IPS DF 6.9 (cell line): ENCODE measurements at regions not wholly inside any gene's neighbourhood (a gene's known extent, or its start where the extent isn't known, plus 50 kb on each side); places are given as distances from the start of the nearest gene placed in this dataset.

Experiments used
- DNase-seq: peaks from one replicate; pipeline ENCODE4 v3.0.0-alpha.2; 2013; ENCODE audit warnings: low read depth, low spot score
- H3K27ac ChIP-seq: one replicate; pipeline ENCODE4 v1.5.1; 2013; ENCODE audit warnings: low read length, control low read depth
- H3K27me3 ChIP-seq: 2 replicates; pipeline ENCODE4 v1.6.1; 2013; ENCODE audit warnings: mild to moderate bottlenecking, low read length; ENCODE audit not compliant: control insufficient read depth, insufficient read depth
- H3K36me3 ChIP-seq: 2 replicates; pipeline ENCODE4 v1.6.1; 2013; ENCODE audit warnings: low read length; ENCODE audit not compliant: control insufficient read depth, insufficient read depth
- H3K4me1 ChIP-seq: 2 replicates; pipeline ENCODE4 v1.6.1; 2013; ENCODE audit warnings: low read length; ENCODE audit not compliant: control insufficient read depth, insufficient read depth
- H3K4me3 ChIP-seq: 2 replicates; pipeline ENCODE4 v1.5.1; 2013; ENCODE audit warnings: mild to moderate bottlenecking, low read length
- H3K9me3 ChIP-seq: 2 replicates; pipeline ENCODE4 v1.6.1; 2013; ENCODE audit warnings: low read length, inconsistent platforms; ENCODE audit not compliant: control insufficient read depth, insufficient read depth
- WGBS: extraction: QIAGEN DNeasy Blood & Tissue Kit; methylation state at CpG from one replicate; pipeline ENCODE4 v1.1.7; 2013; ENCODE audit warnings: mixed read lengths, missing lambda C conversion rate; ENCODE audit not compliant: insufficient read length, insufficient coverage; 5-methylcytosine and 5-hydroxymethylcytosine counted together

DNA sequence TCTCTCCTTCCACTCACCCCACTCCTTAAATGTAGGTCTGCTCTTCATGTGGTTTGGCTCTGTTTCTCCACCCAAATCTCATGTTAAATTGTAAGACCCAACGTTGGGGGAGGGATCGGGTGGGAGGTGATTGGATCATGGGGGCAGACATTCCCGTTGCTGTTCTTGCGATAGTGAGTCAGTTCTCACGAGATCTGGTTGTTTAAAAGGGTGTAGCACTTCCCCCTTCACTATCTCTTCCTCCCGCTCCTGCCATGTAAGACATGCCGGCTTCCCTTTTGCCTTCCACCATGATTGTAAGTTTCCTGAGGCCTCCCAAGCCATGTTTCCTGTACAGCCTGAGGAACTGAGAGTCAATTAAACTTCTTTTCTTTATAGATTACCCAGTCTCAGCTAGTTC lies 1044.5 kb upstream of the POU3F3 start:
- WGBS = no CpG with 5 or more reads among the region's 7 CpGs
- Histone ChIP-seq H3K27me3 (no peaks in the 10 kb centered on the region; the same call in 1 of the 2 replicates), H3K36me3 (no peaks in the 10 kb centered on the region), H3K27ac (no peak overlapping the region), H3K4me3 (no peak overlapping the region), H3K9me3 (no peaks in the 10 kb centered on the region), H3K4me1 (peaks cover 4% of the 10 kb centered on the region; the same call in 1 of the 2 replicates)
- DNase-seq = no peak

DNA sequence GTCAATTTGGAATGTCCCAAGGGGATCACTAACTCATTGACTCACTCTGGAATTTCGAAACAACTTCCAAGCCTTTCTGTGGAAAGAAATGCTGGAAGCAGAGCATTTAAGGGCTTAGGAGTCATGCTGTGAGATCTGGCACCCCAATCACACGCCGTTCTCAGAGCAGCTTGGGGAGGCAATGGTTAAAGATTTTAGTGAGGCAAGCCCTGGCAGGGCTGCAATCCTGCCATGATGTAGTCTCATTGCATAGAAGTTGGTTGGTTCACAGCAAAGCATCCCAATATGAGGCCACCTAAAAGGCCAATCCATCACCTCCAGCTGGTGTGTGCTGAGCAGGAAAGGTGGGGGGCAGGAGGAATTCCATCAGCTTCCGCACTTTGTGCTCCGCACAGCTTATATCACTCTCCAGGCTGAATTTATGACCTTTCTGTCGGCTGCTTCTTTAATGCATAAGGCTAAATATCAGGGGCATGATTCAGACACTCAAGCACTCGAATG lies 1043.9 kb upstream of the POU3F3 start:
- H3K27ac ChIP-seq = no peak overlapping the region
- no peaks in the 10 kb centered on the region; the same call in 1 of the 2 replicates for H3K27me3 ChIP-seq
- DNase-seq = no peak
- H3K36me3 ChIP-seq = no peaks in the 10 kb centered on the region
- no peak overlapping the region for H3K4me3 ChIP-seq
- no CpG with 5 or more reads among the region's 7 CpGs for WGBS
- peaks cover 4% of the 10 kb centered on the region; the same call in 1 of the 2 replicates for H3K4me1 ChIP-seq
- H3K9me3 ChIP-seq = no peaks in the 10 kb centered on the region

DNA sequence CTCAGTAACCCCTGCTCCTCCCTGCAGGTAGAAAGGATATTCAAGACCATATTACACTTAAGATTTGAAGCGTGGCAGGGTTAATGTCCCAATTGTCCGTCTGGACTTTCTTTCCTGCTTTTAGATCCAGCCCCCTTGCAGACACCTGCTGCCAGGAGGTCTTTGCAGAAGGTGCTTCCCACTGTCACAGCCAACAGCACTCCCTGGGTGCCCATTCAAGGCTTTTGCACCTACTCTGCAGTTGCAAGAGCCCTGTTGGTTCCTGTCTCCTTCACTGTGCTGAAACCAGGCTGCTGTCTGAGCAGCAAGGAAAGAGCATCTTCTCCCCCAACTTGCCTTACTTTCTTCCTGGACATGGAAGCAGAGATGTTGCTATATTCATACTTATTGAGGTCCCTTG lies 1043.0 kb upstream of the POU3F3 start:
- WGBS = no CpG with 5 or more reads among the region's 2 CpGs
- Histone ChIP-seq H3K27me3 (no peaks in the 10 kb centered on the region; the same call in 1 of the 2 replicates), H3K9me3 (no peaks in the 10 kb centered on the region), H3K4me3 (no peak overlapping the region), H3K36me3 (no peaks in the 10 kb centered on the region), H3K4me1 (peaks cover 4% of the 10 kb centered on the region; the same call in 1 of the 2 replicates), H3K27ac (no peak overlapping the region)
- no peak for DNase-seq

DNA sequence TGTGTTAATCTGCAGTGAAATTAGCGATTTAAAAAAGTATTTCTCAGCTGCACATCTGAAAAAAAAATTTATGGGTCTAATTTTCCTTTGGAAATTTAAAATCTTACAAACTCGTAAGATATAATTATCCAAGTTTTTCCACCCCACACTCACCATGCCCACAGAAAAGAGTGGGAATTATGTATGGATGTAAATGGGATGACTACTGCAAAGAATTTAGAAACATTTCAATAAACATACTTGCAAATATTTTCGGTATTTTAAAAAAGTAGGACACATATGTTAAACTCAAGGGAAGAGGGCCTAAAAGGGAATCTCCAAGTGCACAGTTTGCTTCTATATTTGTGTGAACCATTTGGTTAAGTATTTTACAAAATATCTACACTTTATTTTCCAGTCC lies 1039.9 kb upstream of the POU3F3 start:
- no CpG with 5 or more reads among the region's 3 CpGs for WGBS
- H3K4me3 ChIP-seq = no peak overlapping the region
- H3K27ac ChIP-seq = no peak overlapping the region
- no peaks in the 10 kb centered on the region for H3K36me3 ChIP-seq
- no peaks in the 10 kb centered on the region for H3K27me3 ChIP-seq
- H3K9me3 ChIP-seq = no peaks in the 10 kb centered on the region
- no peak for DNase-seq
- H3K4me1 ChIP-seq = peaks cover 6% of the 10 kb centered on the region; the same call in 1 of the 2 replicates

DNA sequence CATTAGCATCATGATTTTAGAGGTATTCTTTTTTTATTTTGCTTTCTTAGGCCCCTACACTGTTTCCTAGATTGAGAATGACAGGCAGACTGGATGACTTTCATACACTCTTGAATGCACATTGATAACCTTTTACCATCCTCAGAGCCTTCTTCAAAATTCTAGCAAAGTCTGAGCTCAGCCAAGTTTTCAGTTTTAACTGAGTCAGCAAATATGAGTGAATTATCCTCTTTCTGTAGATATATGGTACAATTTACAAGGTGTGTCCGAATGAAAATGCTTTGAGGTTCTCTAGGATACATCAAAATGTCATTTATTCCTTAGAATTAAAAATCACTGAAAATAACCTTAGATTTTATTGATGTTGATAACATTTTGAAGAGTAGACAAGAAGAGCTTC lies 1038.2 kb upstream of the POU3F3 start:
- WGBS = no CpG with 5 or more reads among the region's 1 CpG
- no peaks in the 10 kb centered on the region for H3K9me3 ChIP-seq
- DNase-seq = no peak

DNA sequence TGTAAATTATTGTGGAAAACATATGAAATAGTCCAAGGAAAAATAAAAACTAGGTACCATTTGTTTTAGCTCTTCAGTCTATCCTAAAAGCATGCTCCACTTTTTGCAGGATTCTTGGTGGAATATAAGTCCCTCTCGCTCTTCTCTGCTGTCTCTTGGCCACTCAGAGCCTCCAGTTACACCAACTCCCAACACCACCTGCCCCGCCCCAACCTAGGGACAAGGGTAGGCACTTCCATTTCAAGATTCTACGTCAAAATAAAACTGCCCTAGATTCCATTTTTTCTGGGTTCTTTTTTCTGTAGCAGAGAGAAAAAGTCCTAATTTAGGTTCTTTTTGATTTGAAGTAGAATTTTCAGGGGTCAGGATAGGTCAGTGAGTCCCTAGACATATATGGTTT lies 1036.2 kb upstream of the POU3F3 start:
- H3K4me1 ChIP-seq = peaks cover 2% of the 10 kb centered on the region; the same call in 1 of the 2 replicates
- no peak overlapping the region for H3K4me3 ChIP-seq
- no CpG with 5 or more reads among the region's 3 CpGs for WGBS
- DNase-seq = no peak
- no peak overlapping the region for H3K27ac ChIP-seq
- H3K9me3 ChIP-seq = no peaks in the 10 kb centered on the region
- H3K36me3 ChIP-seq = no peaks in the 10 kb centered on the region
- no peaks in the 10 kb centered on the region for H3K27me3 ChIP-seq

More for the DNA sequence above, 1038.2 kb upstream of the POU3F3 start:
- H3K4me1 ChIP-seq = peaks cover 3% of the 10 kb centered on the region; the same call in 1 of the 2 replicates
- H3K36me3 ChIP-seq = no peaks in the 10 kb centered on the region
- no peaks in the 10 kb centered on the region for H3K27me3 ChIP-seq
- H3K4me3 ChIP-seq = no peak overlapping the region
- no peak overlapping the region for H3K27ac ChIP-seq

DNA sequence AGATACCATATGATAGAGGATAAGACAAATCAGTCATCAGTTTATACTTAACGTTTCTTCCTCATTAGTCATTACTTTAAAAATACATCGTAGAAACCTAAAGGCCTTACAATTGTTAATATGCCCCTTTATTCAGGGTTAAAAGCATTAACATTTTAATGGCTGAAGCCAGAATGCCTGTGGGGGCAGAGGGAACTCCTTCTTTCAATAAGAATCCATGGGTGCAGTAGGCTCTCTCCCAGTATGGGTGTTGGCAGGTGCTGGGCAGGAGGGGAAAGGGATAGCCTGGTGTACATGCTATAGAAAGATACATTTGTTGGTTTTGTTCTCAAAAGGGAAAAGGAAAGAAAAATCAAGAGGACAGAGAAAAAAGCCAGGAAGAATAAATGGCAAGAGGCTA lies 1035.7 kb upstream of the POU3F3 start:
- Histone ChIP-seq H3K9me3 (no peaks in the 10 kb centered on the region), H3K27ac (no peak overlapping the region), H3K4me3 (no peak overlapping the region), H3K27me3 (no peaks in the 10 kb centered on the region), H3K4me1 (peaks cover 2% of the 10 kb centered on the region; the same call in 1 of the 2 replicates), H3K36me3 (no peaks in the 10 kb centered on the region)
- DNase-seq = no peak
- WGBS = no CpG with 5 or more reads among the region's 2 CpGs

DNA sequence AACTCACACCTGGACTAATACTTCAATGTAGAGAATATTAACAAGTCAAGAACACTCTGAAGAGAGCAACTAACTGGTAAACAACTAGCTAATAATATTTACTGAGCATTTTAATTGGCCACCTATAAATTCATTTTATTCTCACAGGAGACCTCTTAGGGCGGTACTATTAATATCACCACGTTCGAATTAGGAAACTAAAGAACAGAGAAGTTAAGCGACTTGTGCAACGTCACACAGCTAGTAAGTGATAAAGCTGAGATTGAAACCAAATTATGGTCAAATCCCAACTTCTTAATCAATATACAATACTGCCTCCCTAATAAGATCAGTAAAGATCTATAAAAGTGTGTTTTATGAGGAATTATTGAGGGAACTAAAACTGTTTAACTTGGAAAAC lies 1034.3 kb upstream of the POU3F3 start:
- Histone ChIP-seq H3K27me3 (no peaks in the 10 kb centered on the region), H3K9me3 (no peaks in the 10 kb centered on the region), H3K27ac (no peak overlapping the region), H3K4me1 (peaks cover 2% of the 10 kb centered on the region; the same call in 1 of the 2 replicates), H3K4me3 (no peak overlapping the region), H3K36me3 (no peaks in the 10 kb centered on the region)
- WGBS = no CpG with 5 or more reads among the region's 5 CpGs
- DNase-seq = no peak

DNA sequence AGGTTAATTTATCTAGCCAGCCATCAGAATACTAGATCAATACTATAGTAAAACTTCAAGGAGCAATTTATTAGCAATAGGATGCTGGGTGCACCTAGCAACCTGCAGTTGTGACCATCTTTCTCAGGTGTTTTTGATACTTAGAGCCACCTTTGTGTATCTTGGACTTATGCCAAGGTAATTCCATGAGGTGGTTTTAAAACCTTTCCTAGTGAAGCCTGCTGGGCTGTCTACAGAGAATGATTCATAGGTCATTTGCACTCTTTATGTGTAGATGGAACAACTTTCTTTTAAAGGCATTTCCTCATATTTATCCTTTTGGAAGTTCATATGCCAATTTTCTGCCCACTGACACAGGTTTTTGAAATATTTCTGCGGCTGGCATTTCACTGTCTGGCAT lies 1030.1 kb upstream of the POU3F3 start:
- Histone ChIP-seq H3K27me3 (no peaks in the 10 kb centered on the region), H3K4me1 (no peaks in the 10 kb centered on the region), H3K27ac (no peak overlapping the region), H3K36me3 (no peaks in the 10 kb centered on the region), H3K4me3 (no peak overlapping the region), H3K9me3 (no peaks in the 10 kb centered on the region)
- no peak for DNase-seq
- WGBS = no CpG with 5 or more reads among the region's 1 CpG

DNA sequence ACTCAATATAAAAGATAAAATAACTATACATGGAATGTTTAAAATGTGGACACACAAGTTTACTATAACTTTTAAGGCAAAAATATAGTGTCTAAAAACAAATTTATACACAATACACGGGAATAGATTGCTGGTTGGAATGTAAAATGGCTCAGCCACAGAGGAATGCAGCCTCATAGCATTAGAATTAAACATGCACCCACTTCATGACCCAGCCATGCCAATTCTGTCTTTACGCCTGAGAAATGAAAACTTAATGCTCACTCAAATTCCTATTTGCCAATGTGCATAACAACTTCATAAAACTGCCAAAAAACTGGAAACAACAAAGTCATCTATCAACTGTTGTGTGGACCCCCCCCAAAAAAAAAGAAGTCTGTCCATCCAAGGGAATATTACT lies 1006.6 kb upstream of the POU3F3 start:
- Histone ChIP-seq H3K9me3 (no peaks in the 10 kb centered on the region), H3K4me1 (no peaks in the 10 kb centered on the region), H3K27ac (no peak overlapping the region), H3K36me3 (no peaks in the 10 kb centered on the region), H3K4me3 (no peak overlapping the region), H3K27me3 (no peaks in the 10 kb centered on the region)
- no peak for DNase-seq
- no CpG with 5 or more reads among the region's 2 CpGs for WGBS

DNA sequence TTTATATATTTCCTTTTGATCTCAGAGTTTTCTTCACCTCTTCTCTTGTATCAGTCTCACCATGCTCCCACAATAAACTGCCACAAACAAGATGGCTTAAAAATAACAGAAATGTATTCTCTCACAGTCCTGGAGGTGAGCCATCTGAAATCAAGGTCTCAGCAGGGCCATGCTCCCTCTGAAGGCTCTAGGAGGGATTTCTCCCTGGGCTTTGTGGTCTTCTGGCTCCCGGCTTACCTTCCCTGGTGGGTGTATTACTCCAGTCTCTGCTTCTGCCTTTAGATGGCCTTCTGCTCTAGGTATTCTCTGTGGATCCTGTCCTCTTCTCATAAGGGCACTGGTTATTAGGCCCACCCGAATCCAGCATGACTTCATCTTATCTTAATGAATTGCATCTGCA lies 994.7 kb upstream of the POU3F3 start:
- Histone ChIP-seq H3K4me3 (no peak overlapping the region), H3K36me3 (no peaks in the 10 kb centered on the region), H3K27ac (no peak overlapping the region), H3K27me3 (no peaks in the 10 kb centered on the region), H3K4me1 (no peaks in the 10 kb centered on the region), H3K9me3 (no peaks in the 10 kb centered on the region)
- no CpG with 5 or more reads among the region's 2 CpGs for WGBS
- no peak for DNase-seq
